IMR-90 (cell line): ENCODE measurements at regions not wholly inside any gene's neighbourhood (a gene's known extent, or its start where the extent isn't known, plus 50 kb on each side); places are given as distances from the start of the nearest gene placed in this dataset.
A peak's percentile ranks its signal among the peaks of the same experiment; 100 is the strongest.

ENCODE experiments used
- ATAC-seq: fragments of 200-7000 bp; cut with Tn5 transposase; 2 replicates; pipeline ENCODE4 v1.9.1; 2020; ENCODE audit warnings: low read depth, mild to moderate bottlenecking, moderate library complexity
- BruUV-seq: library from RNA; stranded (reverse); fragments of 400-500 nt; replicated peaks from 2 replicates; lab custom pipeline; 2021; lab: Mats Ljungman, UMichigan
- CTCF ChIA-PET: fragments of 300-600 bp; formaldehyde crosslinking; extraction: SDS; loops from one replicate; lab custom pipeline; 2021; ENCODE audit warnings: antibody characterized with exemption; lab: Yijun Ruan, JAX
- POLR2A ChIA-PET: fragments of 300-600 bp; sonication (Branson Sonifier 250); formaldehyde crosslinking; loops from one replicate; lab custom pipeline; 2022; ENCODE audit warnings: antibody characterized with exemption; ENCODE audit not compliant: unreplicated experiment; lab: Charles Lee
- DNase-seq: peaks from one replicate; pipeline ENCODE4 v3.0.0; 2013
- H2AFZ ChIP-seq: replicated peaks from 2 replicates; pipeline ENCODE3; 2013; ENCODE audit warnings: low read length, mild to moderate bottlenecking; ENCODE audit not compliant: poor library complexity
- H2AK5ac ChIP-seq: 2 replicates; pipeline ENCODE4 v1.6.1; 2013; ENCODE audit warnings: low read depth, low read length, inconsistent platforms
- H2AK9ac ChIP-seq: replicated peaks from 2 replicates; pipeline ENCODE3; 2013; ENCODE audit warnings: mild to moderate bottlenecking, low read depth, low read length, moderate library complexity; ENCODE audit not compliant: poor library complexity
- H2BK120ac ChIP-seq: 2 replicates; pipeline ENCODE4 v1.6.1; 2013; ENCODE audit warnings: low read depth, low read length, inconsistent platforms
- H2BK15ac ChIP-seq: 3 replicates; pipeline ENCODE4 v1.6.1; 2013; ENCODE audit warnings: low read depth, low read length, inconsistent platforms
- H2BK20ac ChIP-seq: 2 replicates; pipeline ENCODE4 v1.6.1; 2013; ENCODE audit warnings: low read depth, mild to moderate bottlenecking, inconsistent platforms, low read length, moderate library complexity
- H2BK5ac ChIP-seq: 2 replicates; pipeline ENCODE4 v1.6.1; 2013; ENCODE audit warnings: mild to moderate bottlenecking, low read depth, low read length, inconsistent platforms; ENCODE audit not compliant: poor library complexity, severe bottlenecking
- H3K14ac ChIP-seq: replicated peaks from 2 replicates; pipeline ENCODE4 v1.6.1; 2013; ENCODE audit warnings: low read depth, low read length, inconsistent platforms
- H3K18ac ChIP-seq: 2 replicates; pipeline ENCODE4 v1.6.1; 2013; ENCODE audit warnings: low read depth, low read length, control low read depth
- H3K23ac ChIP-seq: 2 replicates; pipeline ENCODE4 v1.6.1; 2013; ENCODE audit warnings: low read depth, low read length, inconsistent platforms
- H3K27ac ChIP-seq: 2 replicates; pipeline ENCODE4 v1.5.1; 2013; ENCODE audit warnings: mild to moderate bottlenecking, control low read depth, low read length; ENCODE audit not compliant: insufficient read depth
- H3K27me3 ChIP-seq: 2 replicates; pipeline ENCODE4 v1.6.1; 2013; ENCODE audit warnings: low read length; ENCODE audit not compliant: control insufficient read depth, insufficient read depth
- H3K36me3 ChIP-seq: 2 replicates; pipeline ENCODE4 v1.6.1; 2013; ENCODE audit warnings: low read length, mixed read lengths; ENCODE audit not compliant: control insufficient read depth, insufficient read depth
- H3K4ac ChIP-seq: 2 replicates; pipeline ENCODE4 v1.6.1; 2013; ENCODE audit warnings: low read depth, low read length, inconsistent platforms
- H3K4me1 ChIP-seq: 2 replicates; pipeline ENCODE4 v1.6.1; 2013; ENCODE audit warnings: low read length, mixed read lengths; ENCODE audit not compliant: control insufficient read depth, insufficient read depth
- H3K4me2 ChIP-seq: 2 replicates; pipeline ENCODE4 v1.6.1; 2013; ENCODE audit warnings: low read depth, mild to moderate bottlenecking, control low read depth, low read length, moderate library complexity
- H3K4me3 ChIP-seq: 2 replicates; pipeline ENCODE4 v1.5.1; 2013; ENCODE audit warnings: low read depth, mild to moderate bottlenecking, control low read depth, low read length, moderate library complexity; ENCODE audit not compliant: insufficient read depth
- H3K56ac ChIP-seq: 2 replicates; pipeline ENCODE4 v1.6.1; 2013; ENCODE audit warnings: low read length, inconsistent platforms; ENCODE audit not compliant: insufficient read depth; ENCODE audit errors: extremely low read depth
- H3K79me1 ChIP-seq, 2 experiments: 2 replicates each; pipeline ENCODE4 v1.6.1; 2013; ENCODE audit warnings: low read length in 2 of 2, inconsistent platforms in 1 of 2, low read depth in 1 of 2
- H3K9ac ChIP-seq: 2 replicates; pipeline ENCODE4 v1.6.1; 2013; ENCODE audit warnings: low read depth, low read length, control low read depth
- H3K9me1 ChIP-seq: 2 replicates; pipeline ENCODE4 v1.6.1; 2013; ENCODE audit warnings: low read length, inconsistent platforms; ENCODE audit not compliant: insufficient read depth
- H3K9me3 ChIP-seq: 2 replicates; pipeline ENCODE4 v1.6.1; 2013; ENCODE audit warnings: low read length; ENCODE audit not compliant: control insufficient read depth, insufficient read depth
- H4K20me1 ChIP-seq: 2 replicates; pipeline ENCODE4 v1.6.1; 2013; ENCODE audit warnings: low read length, inconsistent platforms; ENCODE audit not compliant: insufficient read depth
- H4K5ac ChIP-seq: 2 replicates; pipeline ENCODE4 v1.6.1; 2013; ENCODE audit warnings: mild to moderate bottlenecking, low read depth, low read length, control low read depth
- H4K8ac ChIP-seq, 2 experiments: 2 replicates each; pipeline ENCODE4 v1.6.1; 2013; ENCODE audit warnings: low read depth in 2 of 2, low read length in 2 of 2, control low read depth in 1 of 2, inconsistent platforms in 1 of 2
- H4K91ac ChIP-seq: 2 replicates; pipeline ENCODE4 v1.6.1; 2013; ENCODE audit warnings: low read depth, low read length, inconsistent platforms; ENCODE audit not compliant: insufficient read depth
- BHLHE40 ChIP-seq: fragments of 150-350 bp; IDR thresholded peaks from 2 replicates; pipeline ENCODE4 v1.6.1; 2016; ENCODE audit warnings: mild to moderate bottlenecking, low read depth, low read length
- CEBPB ChIP-seq: IDR thresholded peaks from 2 replicates; pipeline ENCODE4 v1.6.1; 2012; ENCODE audit warnings: low read depth, low read length, improper control_type of control experiment
- CHD1 ChIP-seq: IDR thresholded peaks from 2 replicates; pipeline ENCODE4 v1.6.1; 2012; ENCODE audit warnings: low read depth, low read length, improper control_type of control experiment
- ELK1 ChIP-seq: fragments of 150-350 bp; IDR thresholded peaks from 2 replicates; pipeline ENCODE4 v1.6.1; 2016; ENCODE audit warnings: low read depth, mild to moderate bottlenecking, low read length, moderate library complexity, borderline replicate concordance
- FOS ChIP-seq: fragments of 150-350 bp; IDR thresholded peaks from 2 replicates; pipeline ENCODE4 v1.6.1; 2016; ENCODE audit warnings: low read depth, low read length
- MAZ ChIP-seq: IDR thresholded peaks from 2 replicates; pipeline ENCODE4 v1.6.1; 2012; ENCODE audit warnings: low read depth, mild to moderate bottlenecking, low read length, improper control_type of control experiment, moderate library complexity, borderline replicate concordance
- MXI1 ChIP-seq: IDR thresholded peaks from 2 replicates; pipeline ENCODE4 v1.6.1; 2012; ENCODE audit warnings: low read depth, mild to moderate bottlenecking, low read length, moderate library complexity, borderline replicate concordance
- NFE2L2 ChIP-seq: fragments of 150-350 bp; IDR thresholded peaks from 2 replicates; pipeline ENCODE4 v1.6.1; 2016; ENCODE audit warnings: low read depth, mild to moderate bottlenecking, low read length
- POLR2A ChIP-seq: IDR thresholded peaks from 2 replicates; pipeline ENCODE4 v1.6.1; 2012; ENCODE audit warnings: mild to moderate bottlenecking, low read depth, low read length
- RAD21 ChIP-seq: IDR thresholded peaks from 2 replicates; pipeline ENCODE4 v1.6.1; 2012; ENCODE audit warnings: low read length, improper control_type of control experiment
- SMC3 ChIP-seq: fragments of 150-350 bp; IDR thresholded peaks from 2 replicates; pipeline ENCODE4 v1.6.1; 2016; ENCODE audit warnings: low read depth, mild to moderate bottlenecking, antibody characterized with exemption, low read length, moderate library complexity
- USF2 ChIP-seq: fragments of 150-350 bp; IDR thresholded peaks from 2 replicates; pipeline ENCODE4 v1.6.1; 2017; ENCODE audit warnings: mild to moderate bottlenecking, antibody characterized with exemption, low read length, low read depth
- whole genome bisulfite sequencing, 2 experiments: methylation state at CpG; one replicate each; pipeline versions ENCODE4 v1.1.5 to v1.1.7; 2013; ENCODE audit warnings: missing lambda C conversion rate in 2 of 2; ENCODE audit not compliant: insufficient read length in 1 of 2; ENCODE audit errors: extremely low coverage in 2 of 2; 5-methylcytosine and 5-hydroxymethylcytosine counted together
- dilution Hi-C: fragments of 300-500 bp; cut with HindIII; formaldehyde crosslinking; loops from one replicate; pipeline ENCODE4 v1.14.3; 2018; ENCODE audit warnings: low sequenced_read_pairs; ENCODE audit not compliant: unreplicated experiment
- in situ Hi-C: fragments of 300-500 bp; cut with MboI; formaldehyde crosslinking; loops from 3 replicates; pipeline ENCODE4 v1.14.3; 2019; ENCODE audit warnings: low sequenced_read_pairs, inconsistent platforms, mixed read lengths
- intact Hi-C: fragments of 100-400 bp; cut with micrococcal nuclease; formaldehyde crosslinking; loops from 2 replicates; pipeline ENCODE4 v1.10.0; 2022

GRCh38 chr12:114823724-114824123, 139.7 kb upstream of the TBX3 start:
- BruUV-seq: no TSS peak
- POLR2A ChIA-PET: no interaction called here
- 73% methylated on average over 4 of the region's 8 CpGs; no CpG with 5 or more reads in 1 of the 2 experiments for WGBS, 2 experiments
- H4K5ac ChIP-seq: no peak overlapping the region; the same call in 1 of the 2 replicates
- no peak overlapping the region for H3K4me3 ChIP-seq
- H3K4ac ChIP-seq: peak overlapping the region; percentile 45; the same call in 1 of the 2 replicates
- no peak overlapping the region for H3K9ac ChIP-seq
- peak overlapping the region; percentile 63; the same call in 1 of the 2 replicates for H2AK5ac ChIP-seq
- H3K23ac ChIP-seq: peak overlapping the region; percentile 31; the same call in 1 of the 2 replicates
- in situ Hi-C loops (no loop called here), intact Hi-C loops (no loop called here), dilution Hi-C loops (no loop called here)
- H4K91ac ChIP-seq: peak overlapping the region; percentile 32; the same call in 1 of the 2 replicates
- peaks cover 2% of the 10 kb centered on the region; the same call in 1 of the 2 replicates for H3K9me1 ChIP-seq
- DNase-seq (no peak), ATAC-seq (no peak)
- H2AK9ac ChIP-seq: no peak overlapping the region
- H3K79me1 ChIP-seq: no peaks in the 10 kb centered on the region
- H4K8ac ChIP-seq: no peak overlapping the region
- no peaks in the 10 kb centered on the region for H3K36me3 ChIP-seq
- peak overlapping the region; percentile 46; the same call in 1 of the 2 replicates for H3K14ac ChIP-seq
- no peak overlapping the region for H2BK5ac ChIP-seq
- H4K20me1 ChIP-seq: no peaks in the 10 kb centered on the region
- peaks cover 2% of the 10 kb centered on the region for H3K4me1 ChIP-seq
- H3K9me3 ChIP-seq: no peaks in the 10 kb centered on the region
- H2BK120ac ChIP-seq: 0 out of 2 replicates have a peak overlapping the region, but pooled peaks have one; percentile 28
- H2BK15ac ChIP-seq: no peak overlapping the region
- no peak overlapping the region for H3K4me2 ChIP-seq
- no peak overlapping the region for H2BK20ac ChIP-seq
- H3K27me3 ChIP-seq: no peaks in the 10 kb centered on the region
- peak overlapping the region; percentile 34 for H2AFZ ChIP-seq
- CTCF ChIA-PET: interaction anchor here (0.5 to 1.0 kb wide), 2 partner anchors 9 to 1417 kb away, joined by 3 to 4 read pairs; no protein-coding TSS in a partner anchor
- no peak overlapping the region for H3K27ac ChIP-seq
- H3K18ac ChIP-seq: no peak overlapping the region
- no peak overlapping the region for H3K56ac ChIP-seq
- TF ChIP-seq MXI1 (no peak), BHLHE40 (no peak), SMC3 (no peak), FOS (no peak), RAD21 (no peak), POLR2A (no peak), CEBPB (no peak), ELK1 (no peak), USF2 (no peak), CHD1 (no peak), NFE2L2 (no peak), MAZ (no peak)
